ENCODE measurements at regions not wholly inside any gene's neighbourhood (a gene's known extent, or its start where the extent isn't known, plus 50 kb on each side); places are given as distances from the start of the nearest gene placed in this dataset.

- Histone ChIP-seq H3K27me3 (no peaks in the 10 kb centered on the region), H3K36me3 (ENCODE audit: low read depth, missing control alignments) (no peaks in the 10 kb centered on the region), H3K4me1 (no peaks in the 10 kb centered on the region), H3K4me3 (no peak overlapping the region), H3K9me3 (no peaks in the 10 kb centered on the region), H3K27ac (no peak overlapping the region)
- intact Hi-C loops (cut with DNase I; ENCODE audit: low total_unique reads): no loop called here
- no peak for TF ChIP-seq POLR2A (IDR thresholded peaks at IDR 0.05)
- TF ChIP-seq, protein P1, sequence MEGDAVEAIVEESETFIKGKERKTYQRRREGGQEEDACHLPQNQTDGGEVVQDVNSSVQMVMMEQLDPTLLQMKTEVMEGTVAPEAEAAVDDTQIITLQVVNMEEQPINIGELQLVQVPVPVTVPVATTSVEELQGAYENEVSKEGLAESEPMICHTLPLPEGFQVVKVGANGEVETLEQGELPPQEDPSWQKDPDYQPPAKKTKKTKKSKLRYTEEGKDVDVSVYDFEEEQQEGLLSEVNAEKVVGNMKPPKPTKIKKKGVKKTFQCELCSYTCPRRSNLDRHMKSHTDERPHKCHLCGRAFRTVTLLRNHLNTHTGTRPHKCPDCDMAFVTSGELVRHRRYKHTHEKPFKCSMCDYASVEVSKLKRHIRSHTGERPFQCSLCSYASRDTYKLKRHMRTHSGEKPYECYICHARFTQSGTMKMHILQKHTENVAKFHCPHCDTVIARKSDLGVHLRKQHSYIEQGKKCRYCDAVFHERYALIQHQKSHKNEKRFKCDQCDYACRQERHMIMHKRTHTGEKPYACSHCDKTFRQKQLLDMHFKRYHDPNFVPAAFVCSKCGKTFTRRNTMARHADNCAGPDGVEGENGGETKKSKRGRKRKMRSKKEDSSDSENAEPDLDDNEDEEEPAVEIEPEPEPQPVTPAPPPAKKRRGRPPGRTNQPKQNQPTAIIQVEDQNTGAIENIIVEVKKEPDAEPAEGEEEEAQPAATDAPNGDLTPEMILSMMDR (IDR thresholded peaks at IDR 0.05): no peak
- no peak for DNase-seq
- WGBS, 2 donors: 91 to 93% methylated on average over 3 of the region's 3 CpGs
These were observed 170.5 kb downstream of the PYDC2 start for GRCh38 chr3:191631496-191631895.

DNA sequence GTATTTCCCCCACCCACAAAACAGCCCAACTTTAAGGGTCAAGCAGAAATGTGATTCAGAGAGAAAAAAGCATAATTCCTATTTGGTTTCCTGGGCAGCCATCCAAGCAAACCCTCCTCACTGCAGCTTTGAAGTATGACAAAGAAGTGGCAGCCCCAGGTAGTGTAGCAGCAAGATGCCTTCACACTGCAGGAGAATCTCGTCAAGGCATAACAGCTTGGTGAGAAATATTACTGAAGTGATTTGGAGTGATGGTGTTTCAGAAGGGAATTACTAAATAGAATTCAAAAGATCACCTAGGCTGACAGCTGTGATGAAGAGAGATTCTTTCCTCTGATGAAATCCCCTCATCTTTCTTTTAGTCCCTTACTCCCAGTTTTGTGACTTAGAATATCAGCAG, 173.9 kb downstream of the PYDC2 start:
- H3K27me3 ChIP-seq: no peaks in the 10 kb centered on the region
- no peak for TF ChIP-seq POLR2A (IDR thresholded peaks at IDR 0.05)
- TF ChIP-seq, protein P1 (IDR thresholded peaks at IDR 0.05): no peak
- 52 to 90% methylated on average over 1 of the region's 1 CpG for WGBS, 2 donors
- intact Hi-C loops (cut with DNase I; ENCODE audit: low total_unique reads): no loop called here
- no peak overlapping the region for H3K27ac ChIP-seq
- no peaks in the 10 kb centered on the region for H3K4me1 ChIP-seq
- H3K36me3 ChIP-seq (ENCODE audit: low read depth, missing control alignments): no peaks in the 10 kb centered on the region
- no peak overlapping the region for H3K4me3 ChIP-seq
- no peak for DNase-seq
- no peaks in the 10 kb centered on the region for H3K9me3 ChIP-seq

GRCh38 chr3:191637611-191638010, 176.6 kb downstream of the PYDC2 start:
- Histone ChIP-seq H3K9me3 (no peaks in the 10 kb centered on the region), H3K4me1 (no peaks in the 10 kb centered on the region), H3K27ac (no peak overlapping the region), H3K36me3 (ENCODE audit: low read depth, missing control alignments) (no peaks in the 10 kb centered on the region), H3K4me3 (no peak overlapping the region), H3K27me3 (no peaks in the 10 kb centered on the region)
- TF ChIP-seq POLR2A (IDR thresholded peaks at IDR 0.05): no peak
- TF ChIP-seq, protein P1 (IDR thresholded peaks at IDR 0.05): no peak
- intact Hi-C loops (cut with DNase I; ENCODE audit: low total_unique reads): no loop called here
- no peak for DNase-seq

GRCh38 chr3:191641789-191642188, 180.8 kb downstream of the PYDC2 start:
- DNase-seq: no peak
- no peaks in the 10 kb centered on the region for H3K36me3 ChIP-seq (ENCODE audit: low read depth, missing control alignments)
- no peaks in the 10 kb centered on the region for H3K27me3 ChIP-seq
- WGBS, 2 donors: 84 to 100% methylated on average over 2 to 3 of the region's 3 CpGs
- no peaks in the 10 kb centered on the region for H3K9me3 ChIP-seq
- no peak overlapping the region for H3K27ac ChIP-seq
- TF ChIP-seq, protein P1 (IDR thresholded peaks at IDR 0.05): no peak
- TF ChIP-seq POLR2A (IDR thresholded peaks at IDR 0.05): no peak
- intact Hi-C loops (cut with DNase I; ENCODE audit: low total_unique reads): no loop called here
- H3K4me1 ChIP-seq: no peaks in the 10 kb centered on the region
- H3K4me3 ChIP-seq: no peak overlapping the region

- TF ChIP-seq POLR2A (IDR thresholded peaks at IDR 0.05): no peak
- TF ChIP-seq, protein P1 (IDR thresholded peaks at IDR 0.05): no peak
- Histone ChIP-seq H3K36me3 (ENCODE audit: low read depth, missing control alignments) (no peaks in the 10 kb centered on the region), H3K9me3 (no peaks in the 10 kb centered on the region), H3K27ac (no peak overlapping the region), H3K4me3 (no peak overlapping the region), H3K27me3 (no peaks in the 10 kb centered on the region), H3K4me1 (no peaks in the 10 kb centered on the region)
- DNase-seq: no peak
- WGBS, 2 donors: 95 to 96% methylated on average over 2 of the region's 2 CpGs
- intact Hi-C loops (cut with DNase I; ENCODE audit: low total_unique reads): no loop called here
These were observed 183.3 kb downstream of the PYDC2 start for GRCh38 chr3:191644291-191644690.
